ENCODE measurements at regions not wholly inside any gene's neighbourhood (a gene's known extent, or its start where the extent isn't known, plus 50 kb on each side); places are given as distances from the start of the nearest gene placed in this dataset.

DNA sequence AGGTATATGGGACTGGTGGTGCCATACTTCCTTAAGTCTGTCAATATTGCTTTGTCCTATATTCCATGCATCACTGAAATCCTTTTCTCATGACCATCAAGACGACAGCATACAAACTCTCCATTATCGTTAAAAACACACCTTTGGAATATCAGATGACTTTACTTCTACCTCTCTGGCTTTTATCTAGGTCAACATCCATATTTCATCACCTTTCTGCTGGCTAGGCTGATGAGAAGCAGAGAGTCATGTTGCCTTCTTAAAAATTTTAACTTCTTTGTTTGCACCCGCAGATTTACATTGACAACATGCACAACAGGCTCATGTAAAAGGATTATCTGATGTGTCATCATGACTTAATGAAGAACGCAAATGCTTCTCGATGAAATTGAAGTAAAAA, 771.4 kb downstream of the OLFM4 start:
- H3K4me3 ChIP-seq (ENCODE audit: low read depth, low read length) = no peak overlapping the region

GRCh38 chr13:53807251-53807834, 778.7 kb downstream of the OLFM4 start:
- no peak overlapping the region for H3K4me3 ChIP-seq (ENCODE audit: low read depth, low read length)

- H3K4me3 ChIP-seq (ENCODE audit: low read depth, low read length) = no peak overlapping the region
These were observed 793.0 kb downstream of the OLFM4 start for GRCh38 chr13:53821632-53822031.

GRCh38 chr13:53822136-53822535, 793.5 kb downstream of the OLFM4 start:
- no peak overlapping the region for H3K4me3 ChIP-seq (ENCODE audit: low read depth, low read length)

- no peak overlapping the region for H3K4me3 ChIP-seq (ENCODE audit: low read depth, low read length)
These were observed 810.8 kb downstream of the OLFM4 start for GRCh38 chr13:53839461-53839860.

- no peak overlapping the region for H3K4me3 ChIP-seq (ENCODE audit: low read depth, low read length)
These were observed 816.0 kb downstream of the OLFM4 start for GRCh38 chr13:53844473-53845146.

DNA sequence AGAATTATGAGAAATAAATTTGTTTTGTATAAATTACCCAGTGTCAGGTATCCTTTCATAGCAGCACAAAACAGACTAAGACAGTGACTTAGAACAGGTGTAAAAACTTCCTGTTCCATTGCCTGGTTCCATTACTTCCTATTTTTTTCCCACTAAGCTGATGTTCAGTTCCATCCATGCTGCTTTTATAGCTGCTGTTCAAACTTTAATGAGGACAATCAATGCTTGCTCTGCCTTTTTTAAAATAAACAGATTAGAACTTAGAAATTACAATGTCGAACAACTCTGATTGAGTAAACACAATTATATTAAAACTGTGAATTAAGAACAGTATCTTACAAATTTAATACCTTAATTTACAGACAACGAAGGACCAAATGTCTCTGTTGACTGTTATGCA, 818.9 kb downstream of the OLFM4 start:
- H3K4me3 ChIP-seq (ENCODE audit: low read depth, low read length) = no peak overlapping the region

- H3K4me3 ChIP-seq (ENCODE audit: low read depth, low read length) = no peak overlapping the region
These were observed 819.9 kb downstream of the OLFM4 start for GRCh38 chr13:53848366-53848961.

GRCh38 chr13:53854321-53854720, 825.7 kb downstream of the OLFM4 start:
- H3K4me3 ChIP-seq (ENCODE audit: low read depth, low read length) = no peak overlapping the region

DNA sequence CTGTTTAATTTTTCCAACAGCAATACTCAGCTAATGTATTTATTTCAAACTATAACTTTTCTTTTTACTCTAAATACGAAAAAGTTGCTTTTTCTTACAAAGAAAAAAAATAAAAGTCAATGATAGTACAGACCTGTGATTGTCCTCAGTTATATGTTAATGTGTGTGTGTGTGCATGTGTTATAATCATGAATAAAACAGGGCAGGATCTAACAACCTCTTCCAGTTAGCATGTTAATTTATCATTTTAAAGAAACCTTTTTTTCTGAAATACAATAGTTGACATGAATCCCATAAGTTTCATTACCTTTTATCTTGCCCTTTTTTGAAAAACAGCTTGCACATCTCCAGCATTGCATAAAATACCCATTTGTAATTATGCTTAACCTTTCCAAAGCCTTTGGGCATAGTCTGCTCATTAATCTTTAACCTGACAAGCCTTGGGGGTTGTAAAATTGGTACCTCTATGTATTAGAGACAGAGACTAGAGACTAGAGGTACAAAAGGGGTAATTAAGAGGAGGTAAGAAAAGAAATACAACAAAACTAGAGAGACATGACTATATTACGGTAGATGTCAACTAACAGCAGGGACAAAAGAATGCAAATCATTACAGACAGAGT, 828.1 kb downstream of the OLFM4 start:
- no peak overlapping the region for H3K4me3 ChIP-seq (ENCODE audit: low read depth, low read length)

DNA sequence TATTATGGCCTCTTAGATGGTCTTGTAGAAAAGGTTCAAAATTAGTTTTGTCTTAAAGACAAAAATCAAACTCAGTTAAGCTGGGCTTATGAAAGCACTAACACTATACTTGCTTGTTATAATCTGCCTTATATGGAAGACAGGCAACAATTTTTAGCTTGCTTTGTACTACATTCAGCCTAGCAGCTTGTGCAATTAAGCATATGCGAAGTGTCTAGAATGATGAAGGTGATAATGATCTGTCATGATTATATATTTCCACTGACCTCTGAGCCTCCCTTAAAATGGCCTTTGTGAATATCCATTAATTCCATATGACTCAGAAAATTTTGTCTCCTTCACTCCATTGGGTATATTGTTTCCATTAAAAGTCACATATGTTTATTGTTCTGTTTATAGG, 834.9 kb downstream of the OLFM4 start:
- no peak overlapping the region for H3K4me3 ChIP-seq (ENCODE audit: low read depth, low read length)

DNA sequence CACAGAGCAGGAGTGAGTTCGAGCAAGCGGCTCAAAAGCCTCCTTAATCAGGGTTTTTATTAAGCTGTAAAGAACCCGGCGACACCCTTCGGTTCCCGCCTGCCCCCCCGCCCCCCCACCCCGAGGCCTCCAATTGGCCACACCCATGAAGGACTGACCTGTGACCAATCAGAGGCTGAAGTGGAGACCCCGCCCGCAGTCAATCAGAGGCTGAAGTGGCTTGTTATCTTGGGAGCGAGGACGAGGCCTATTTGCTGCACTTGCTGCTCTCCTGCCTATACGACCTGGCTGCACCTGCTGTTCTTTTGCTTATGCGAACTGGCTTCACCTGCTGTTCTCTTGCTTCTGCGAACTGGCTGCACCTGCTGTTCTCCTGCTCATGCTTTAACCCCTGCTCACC, 844.9 kb downstream of the OLFM4 start:
- no peak overlapping the region for H3K4me3 ChIP-seq (ENCODE audit: low read depth, low read length)

DNA sequence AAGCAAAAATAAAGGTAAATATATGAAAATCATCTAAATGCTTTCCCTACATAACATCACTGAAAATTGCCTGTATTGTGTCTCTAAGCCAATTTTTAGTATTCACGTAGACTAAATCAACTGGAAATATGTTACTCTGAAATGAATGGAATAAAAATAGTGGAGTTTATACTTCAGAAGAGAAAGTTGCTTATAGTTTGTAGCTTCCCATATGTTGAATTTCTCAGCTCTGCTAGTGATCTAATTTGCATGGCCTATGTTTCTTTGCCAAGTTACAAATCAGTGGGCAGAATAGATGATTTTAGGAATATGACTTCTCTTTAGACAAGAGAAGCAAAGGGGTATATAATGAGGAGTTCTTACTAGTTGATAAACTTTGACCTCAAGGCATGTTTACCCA, 850.2 kb downstream of the OLFM4 start:
- H3K4me3 ChIP-seq (ENCODE audit: low read depth, low read length) = no peak overlapping the region

- H3K4me3 ChIP-seq (ENCODE audit: low read depth, low read length) = no peak overlapping the region
These were observed 857.4 kb downstream of the OLFM4 start for GRCh38 chr13:53885997-53886396.

DNA sequence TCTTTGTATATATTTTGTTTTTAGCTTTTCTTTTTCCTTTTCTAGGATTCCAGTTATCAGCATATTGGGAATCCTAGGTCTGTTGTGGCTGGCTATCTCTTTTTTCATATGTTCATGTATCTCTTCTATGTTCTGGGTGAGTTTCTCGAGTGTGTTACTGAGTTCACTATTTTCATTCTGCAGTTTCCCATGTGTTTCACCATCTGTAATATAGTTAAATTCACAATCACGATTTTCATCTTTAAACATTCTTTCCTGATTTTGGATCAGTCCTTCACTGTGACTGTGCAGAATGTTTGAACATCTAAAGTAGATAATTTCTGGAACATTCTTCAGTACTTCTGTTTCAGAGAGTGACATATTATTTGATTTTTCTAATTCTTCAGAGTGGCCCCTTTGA, 862.1 kb downstream of the OLFM4 start:
- no peak overlapping the region for H3K4me3 ChIP-seq (ENCODE audit: low read depth, low read length)

GRCh38 chr13:53901593-53901992, 873.0 kb downstream of the OLFM4 start:
- H3K4me3 ChIP-seq (ENCODE audit: low read depth, low read length) = no peak overlapping the region

DNA sequence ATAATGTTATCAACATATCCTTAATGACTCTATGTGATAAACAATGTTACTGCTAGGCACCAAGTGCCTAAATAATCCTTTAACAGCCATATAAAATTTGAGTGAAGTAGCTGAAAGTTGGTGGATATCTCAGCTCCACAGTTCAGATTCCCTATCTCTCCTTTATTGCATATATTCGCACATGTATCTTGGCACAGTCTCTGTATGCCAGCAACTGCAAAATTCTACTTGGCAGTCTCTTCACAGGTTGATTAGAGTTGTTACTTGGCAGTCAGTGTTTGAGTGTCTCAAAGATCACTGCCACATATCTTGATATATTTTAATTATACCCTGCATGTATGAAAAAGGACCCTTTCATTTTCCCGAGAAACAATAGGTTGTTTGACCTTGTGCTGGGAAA, 879.3 kb downstream of the OLFM4 start:
- H3K4me3 ChIP-seq (ENCODE audit: low read depth, low read length) = no peak overlapping the region

GRCh38 chr13:53920916-53921315, 892.3 kb downstream of the OLFM4 start:
- H3K4me3 ChIP-seq (ENCODE audit: low read depth, low read length) = no peak overlapping the region

DNA sequence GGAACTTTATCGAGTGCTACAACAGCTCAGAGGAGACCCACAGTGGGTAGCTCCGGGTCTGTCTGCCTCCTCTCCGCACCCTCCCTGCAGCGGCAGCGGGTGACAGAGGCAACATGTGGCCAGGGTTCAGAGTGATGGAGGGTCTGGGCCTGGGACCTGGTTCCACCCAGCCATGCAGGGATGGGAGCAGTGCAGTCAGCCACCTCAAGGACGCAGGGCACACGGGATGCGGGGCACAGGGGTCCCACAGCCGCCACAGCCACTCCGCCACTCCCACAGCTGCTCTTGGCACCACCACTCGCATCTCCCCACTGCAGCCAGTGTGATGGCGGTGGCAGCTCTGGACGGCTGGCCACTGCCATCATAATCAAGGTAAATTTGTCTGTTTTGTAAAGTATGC, 892.9 kb downstream of the OLFM4 start:
- no peak overlapping the region for H3K4me3 ChIP-seq (ENCODE audit: low read depth, low read length)

DNA sequence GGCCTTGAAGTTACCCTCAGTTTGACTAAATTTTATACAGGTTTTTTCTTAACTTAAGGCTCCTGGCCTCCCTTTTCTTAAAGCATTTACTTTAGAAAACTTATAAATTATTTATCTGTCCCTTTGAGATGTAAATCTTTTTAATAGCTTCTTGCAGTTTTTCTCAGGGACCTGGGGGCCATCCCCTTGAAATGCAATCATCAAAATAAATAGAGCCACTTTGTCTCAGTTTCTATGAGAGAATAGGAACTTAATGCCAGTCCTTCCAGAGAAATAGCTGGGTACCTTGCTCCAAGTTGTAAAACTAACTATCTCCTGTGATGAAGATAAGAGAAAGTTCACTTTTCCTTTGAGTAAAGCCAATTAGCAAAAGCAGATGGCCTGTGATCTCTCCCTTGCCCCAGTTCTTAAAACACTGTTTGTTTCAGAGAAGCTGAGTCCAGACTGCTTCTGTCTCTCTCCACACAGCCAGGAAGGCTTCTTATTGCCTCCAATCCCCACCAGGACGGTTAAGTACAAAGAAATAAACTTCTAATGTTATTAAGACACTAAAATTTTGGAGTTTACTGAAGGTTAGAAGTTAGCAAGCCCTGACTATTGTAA, 913.1 kb downstream of the OLFM4 start:
- H3K4me3 ChIP-seq (ENCODE audit: low read depth, low read length) = no peak overlapping the region

DNA sequence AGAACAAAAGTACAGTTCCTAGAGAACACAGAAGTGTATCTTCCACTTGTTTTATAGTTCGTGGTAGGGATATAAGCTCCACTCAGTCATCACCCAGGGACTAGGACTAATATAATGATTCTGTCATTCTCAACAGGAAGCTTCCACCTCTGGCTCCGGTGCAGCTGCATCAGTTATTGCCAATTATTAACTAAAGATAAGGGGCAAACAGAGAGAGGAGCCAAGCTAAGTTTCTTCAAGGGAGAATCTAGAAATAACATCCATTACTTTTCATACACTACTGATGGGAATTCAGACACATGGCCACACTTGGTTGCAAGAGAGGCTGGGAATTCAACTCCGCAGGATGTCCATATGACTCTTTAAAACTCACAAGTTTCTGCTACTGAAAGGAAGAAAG, 917.9 kb downstream of the OLFM4 start:
- no peak overlapping the region for H3K4me3 ChIP-seq (ENCODE audit: low read depth, low read length)

DNA sequence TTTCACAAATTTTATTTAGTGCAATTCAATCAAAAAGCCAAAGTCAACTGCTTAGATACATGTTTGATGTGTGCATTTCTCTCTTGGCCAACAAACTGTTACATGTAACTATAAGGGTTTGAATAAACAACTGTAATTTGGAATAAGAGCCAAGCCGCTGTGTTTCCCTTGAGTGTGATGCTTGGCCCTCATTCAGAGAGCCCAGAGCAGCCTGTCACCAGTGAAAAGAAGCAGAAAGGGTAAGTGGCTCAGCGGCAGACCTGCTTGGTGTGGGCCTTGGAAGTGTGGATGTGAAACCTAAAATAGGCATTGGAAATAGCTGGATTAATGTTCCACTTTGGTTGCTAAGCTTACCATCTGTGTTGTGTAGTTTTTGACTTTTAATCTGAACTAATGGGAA, 924.6 kb downstream of the OLFM4 start:
- H3K4me3 ChIP-seq (ENCODE audit: low read depth, low read length) = no peak overlapping the region

Measured in iPS-11a (cell line).